NCI-H128 (cell line): ENCODE measurements at regions not wholly inside any gene's neighbourhood (a gene's known extent, or its start where the extent isn't known, plus 50 kb on each side); places are given as distances from the start of the nearest gene placed in this dataset.
"Not testable (repeated sequence)": the region's sequence is repeated elsewhere in the genome, so short reads cannot be mapped to it uniquely, and the experiment has no call there.

Experiments used
- DNase-seq: peaks from one replicate; lab custom pipeline; 2025; ENCODE audit not compliant: unreplicated experiment; lab: John Stamatoyannopoulos, UW

DNA sequence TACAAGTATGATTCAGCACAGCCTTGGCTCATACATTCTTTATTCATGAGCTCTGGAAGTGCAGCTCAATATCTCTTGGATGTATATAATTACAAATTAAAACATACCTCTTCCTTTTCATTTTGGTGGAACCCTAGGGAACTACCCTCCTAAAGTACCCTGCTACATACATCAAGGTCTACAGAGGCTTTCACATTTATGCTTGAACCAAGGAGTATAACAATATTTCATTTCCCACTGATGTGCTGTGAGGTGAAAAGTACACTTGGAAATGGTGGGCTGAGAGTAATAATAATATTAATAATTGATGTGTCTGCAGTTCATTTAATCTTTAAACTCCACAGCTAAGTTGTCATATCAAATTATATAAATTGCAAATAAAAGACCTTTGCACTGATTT is 142.2 kb upstream of the LRRC3B start:
- DNase-seq: no peak

- DNase-seq: no peak
Observed at GRCh38 chr3:26484140-26484539, 138.4 kb upstream of the LRRC3B start.

DNA sequence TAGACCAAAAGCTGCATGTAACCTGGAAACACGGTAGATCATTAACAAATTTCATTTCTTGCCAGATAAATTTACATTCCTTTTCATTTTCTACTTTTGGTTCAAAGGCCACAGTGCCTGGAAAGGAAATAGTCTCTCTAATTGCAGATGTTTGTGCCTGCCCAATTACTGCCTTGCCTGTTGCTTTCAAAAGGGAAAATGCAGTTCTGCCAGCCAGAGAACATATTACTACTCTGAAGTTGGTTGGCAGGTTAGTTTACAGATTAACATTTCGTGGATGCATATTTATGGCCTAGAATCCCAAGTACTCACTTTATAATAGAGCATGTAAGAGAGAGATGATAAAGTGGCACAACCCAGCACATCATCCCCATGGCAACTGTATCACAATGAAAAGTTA is 124.3 kb upstream of the LRRC3B start:
- no peak for DNase-seq

- no peak for DNase-seq
Observed at GRCh38 chr3:26505399-26505798, 117.2 kb upstream of the LRRC3B start.

DNA sequence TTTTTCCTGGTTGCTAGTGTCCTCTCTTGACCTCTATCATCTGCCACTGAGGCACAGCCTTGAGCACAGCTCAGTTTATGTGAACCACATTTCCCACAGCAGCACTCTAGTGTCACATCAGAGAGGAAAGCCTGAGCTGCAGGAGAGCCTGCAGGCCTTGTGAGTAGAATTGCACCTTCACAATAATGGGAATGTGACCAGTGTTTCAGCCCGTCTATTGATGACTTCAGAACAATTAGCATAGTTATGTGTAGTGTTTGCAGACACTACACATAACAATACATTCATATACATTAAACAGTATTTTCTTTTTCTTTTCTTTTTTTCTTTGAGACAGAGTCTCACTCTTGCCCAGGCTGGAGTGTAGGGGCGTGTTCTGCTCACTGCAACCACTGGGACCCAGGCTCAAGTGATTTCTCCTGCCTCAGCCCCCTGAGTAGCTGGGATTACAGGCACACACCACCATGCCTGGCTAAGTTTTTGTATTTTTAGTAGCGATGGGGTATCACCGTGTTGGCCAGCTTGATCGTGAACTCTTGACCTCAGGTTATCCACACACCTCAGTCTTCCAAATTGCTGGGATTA is 108.0 kb upstream of the LRRC3B start:
- not testable (repeated sequence) for DNase-seq

- DNase-seq: no peak
Observed at GRCh38 chr3:26515351-26515750, 107.2 kb upstream of the LRRC3B start.

DNA sequence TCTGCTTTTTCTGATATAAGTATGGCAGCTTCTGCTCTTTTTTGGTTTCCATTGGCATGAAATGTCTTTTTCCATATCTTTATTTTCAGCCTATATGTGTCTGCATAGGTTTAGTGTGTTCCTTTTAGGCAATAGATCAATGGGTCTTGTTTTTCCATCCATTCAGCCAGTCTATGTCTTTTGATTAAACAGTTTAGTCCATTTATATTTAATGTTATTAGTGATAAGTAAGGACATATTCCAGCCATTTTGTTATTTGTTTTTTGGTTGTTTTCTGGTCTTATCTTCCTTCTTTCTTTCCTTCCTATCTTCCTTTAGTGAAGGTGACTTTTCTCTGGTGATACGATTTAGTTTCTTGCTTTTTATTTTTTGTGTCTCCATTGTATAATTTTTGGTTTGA is 101.3 kb upstream of the LRRC3B start:
- DNase-seq: no peak

DNA sequence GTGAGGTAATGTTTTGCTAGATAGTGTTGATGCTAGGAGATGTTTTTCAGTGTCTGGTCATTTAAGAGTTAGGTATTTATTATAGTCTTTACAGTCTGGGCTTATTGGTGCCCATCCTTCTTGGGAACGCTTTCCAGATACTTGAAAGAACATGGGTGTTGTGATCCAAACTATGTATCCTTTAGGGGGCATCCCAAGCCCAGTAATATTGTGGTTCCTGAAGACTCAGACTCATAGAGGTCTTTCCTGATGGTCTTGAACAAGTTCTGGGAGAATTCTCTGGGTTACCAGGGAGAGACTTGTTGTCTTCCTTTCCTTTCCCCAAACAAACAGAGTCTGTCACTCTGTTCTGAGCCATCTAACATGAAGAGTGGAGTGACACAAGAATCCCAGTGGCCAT is 99.7 kb upstream of the LRRC3B start:
- DNase-seq: no peak

- DNase-seq: no peak
Observed at GRCh38 chr3:26525013-26525412, 97.6 kb upstream of the LRRC3B start.

- no peak for DNase-seq
Observed at GRCh38 chr3:26535151-26535550, 87.4 kb upstream of the LRRC3B start.

- DNase-seq: no peak
Observed at GRCh38 chr3:26536955-26537354, 85.6 kb upstream of the LRRC3B start.

- no peak for DNase-seq
Observed at GRCh38 chr3:26550413-26550812, 72.2 kb upstream of the LRRC3B start.

DNA sequence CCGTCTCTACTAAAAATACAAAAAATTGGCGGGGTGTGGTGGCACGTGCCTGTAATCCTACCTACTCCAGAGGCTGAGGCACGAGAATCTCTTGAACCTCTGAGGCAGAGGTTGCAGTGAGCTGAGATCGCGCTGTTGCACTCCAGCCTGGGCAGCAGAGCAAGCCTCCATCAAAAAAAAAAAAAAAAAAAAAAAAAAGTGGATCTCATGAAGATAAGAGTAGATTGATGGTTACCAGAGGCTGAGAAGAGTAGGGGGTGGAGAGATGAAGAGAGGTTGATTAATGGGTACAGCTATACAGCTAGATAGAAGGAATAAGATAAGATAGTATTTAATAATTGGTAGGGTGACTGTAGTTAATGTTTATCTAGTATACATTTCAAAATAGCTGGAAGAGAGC is 65.9 kb upstream of the LRRC3B start:
- DNase-seq: no peak

DNA sequence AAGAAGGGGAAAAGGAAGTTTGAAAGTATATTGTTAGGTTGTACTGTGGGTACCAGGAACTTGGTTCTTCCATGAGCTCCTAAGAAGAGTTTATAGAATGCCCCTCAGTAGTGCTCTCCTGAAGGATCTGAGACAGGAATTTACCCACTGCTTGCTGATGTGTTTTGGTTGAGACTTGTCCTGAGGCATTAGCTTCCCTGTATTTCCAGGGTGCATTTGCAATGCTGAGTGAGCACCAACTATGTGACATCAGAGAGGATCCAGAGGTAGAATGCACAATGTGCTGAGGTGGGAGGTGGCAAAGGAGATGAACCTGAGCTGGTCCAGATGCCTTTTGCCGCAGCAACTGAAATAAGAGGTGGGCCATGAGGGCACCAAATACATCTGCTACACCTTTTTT is 64.3 kb upstream of the LRRC3B start:
- DNase-seq: no peak

GRCh38 chr3:26559227-26559626 is 63.3 kb upstream of the LRRC3B start:
- DNase-seq: no peak

DNA sequence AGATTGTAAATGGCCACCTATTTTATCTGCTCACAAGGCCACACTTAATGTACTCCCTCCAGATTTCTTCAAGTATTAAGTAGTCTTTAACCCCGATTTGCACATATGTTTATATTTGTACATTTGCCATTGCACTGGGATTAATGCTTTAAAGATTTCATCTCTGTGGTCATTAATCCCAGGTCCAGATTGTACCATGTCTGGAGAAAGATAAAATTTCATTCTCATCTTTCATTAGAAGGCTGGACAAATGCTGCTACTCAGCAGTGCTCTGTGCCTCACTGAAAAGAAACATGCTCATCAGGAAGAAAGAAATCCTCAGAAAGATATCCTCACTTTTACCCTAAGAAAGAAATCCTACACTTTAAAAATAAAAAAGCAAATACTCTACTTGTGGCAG is 62.5 kb upstream of the LRRC3B start:
- DNase-seq: no peak

DNA sequence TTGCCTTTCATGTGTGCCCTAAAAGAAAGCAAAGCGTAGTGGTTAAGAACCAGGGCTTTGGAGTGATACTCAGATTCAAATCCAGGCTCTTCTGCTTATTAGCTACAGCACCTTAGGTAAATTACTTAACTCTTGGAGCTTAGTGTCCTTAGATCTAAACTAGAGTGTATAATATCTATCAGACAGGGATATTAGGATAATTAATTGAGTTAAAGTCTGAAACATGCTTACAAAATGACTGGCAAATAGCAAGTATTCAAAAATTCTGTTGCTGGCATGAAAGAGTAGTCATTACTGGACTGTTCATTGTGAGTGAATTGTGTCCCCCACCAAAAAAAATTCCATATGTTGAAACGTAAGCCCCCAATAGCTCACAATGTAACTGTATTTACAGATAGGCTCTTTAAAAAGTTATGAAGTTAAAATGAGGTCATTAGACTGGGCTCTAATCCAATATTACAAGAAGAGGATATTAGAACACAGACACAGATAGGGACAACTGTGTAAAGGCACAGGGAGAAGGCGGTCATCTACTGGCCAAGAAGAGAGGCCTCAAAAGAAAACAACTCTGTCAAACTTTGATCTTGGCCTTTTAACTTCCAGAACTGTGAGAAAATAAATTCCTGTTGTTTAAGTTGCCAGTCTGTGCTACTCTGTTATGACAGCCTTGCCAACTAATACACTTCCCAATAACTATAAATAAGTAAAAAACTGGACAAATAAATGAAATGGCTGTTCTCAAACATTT is 60.4 kb upstream of the LRRC3B start:
- no peak for DNase-seq
